Activated T-cell treated with anti-CD3 and anti-CD28 coated beads, Interleukin-2, amount 50 U/mL, for 48 hours (primary cell): ENCODE measurements at regions not wholly inside any gene's neighbourhood (a gene's known extent, or its start where the extent isn't known, plus 50 kb on each side); places are given as distances from the start of the nearest gene placed in this dataset.
A peak's percentile ranks its signal among the peaks of the same experiment; 100 is the strongest.

Source experiments
- DNase-seq, 2 experiments: peaks; one replicate each; pipeline ENCODE4 v3.0.0-alpha.2; 2020

DNA sequence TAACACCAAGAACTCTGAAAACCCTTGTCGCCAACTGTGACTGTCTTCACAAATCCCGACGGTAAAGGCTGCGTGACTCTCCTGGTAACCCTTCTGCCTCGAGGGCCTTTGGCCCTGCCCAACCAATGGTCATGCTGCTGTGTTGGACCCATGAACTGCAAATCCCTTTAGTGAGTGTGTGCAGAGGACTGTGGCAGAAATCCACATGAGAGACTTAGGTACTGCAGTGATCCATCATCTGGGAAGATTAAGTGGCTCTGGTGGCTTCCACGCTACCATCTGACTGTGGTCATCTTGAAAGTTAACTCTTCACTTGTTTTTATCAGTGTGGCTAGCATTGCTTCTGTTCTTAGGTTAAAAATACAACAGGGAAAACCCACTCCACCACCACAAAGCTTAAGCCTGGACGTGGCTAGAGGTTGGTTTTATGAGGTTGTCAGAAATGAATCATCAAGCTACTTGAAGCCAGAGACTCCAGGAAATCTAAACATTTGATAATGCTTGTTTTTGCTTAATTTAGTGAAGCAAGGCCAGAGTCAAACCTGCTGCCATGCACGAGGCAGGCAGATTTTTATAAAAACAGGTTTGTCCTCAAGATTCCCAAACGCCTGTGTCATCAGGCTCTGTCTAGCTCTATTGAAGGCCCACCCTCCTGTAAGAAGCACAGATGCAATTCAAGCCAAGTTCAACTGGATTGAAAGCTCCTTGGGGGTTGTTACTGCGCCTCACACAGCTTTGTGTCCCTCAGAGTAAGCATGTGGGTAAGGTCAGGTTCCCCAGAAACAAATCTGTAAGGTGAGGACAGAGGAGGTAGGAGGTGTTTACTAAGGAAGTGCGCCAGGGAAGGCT lies 52.7 kb upstream of the ERCC6L2 start:
- peak; percentile 53 to 55 for DNase-seq

DNA sequence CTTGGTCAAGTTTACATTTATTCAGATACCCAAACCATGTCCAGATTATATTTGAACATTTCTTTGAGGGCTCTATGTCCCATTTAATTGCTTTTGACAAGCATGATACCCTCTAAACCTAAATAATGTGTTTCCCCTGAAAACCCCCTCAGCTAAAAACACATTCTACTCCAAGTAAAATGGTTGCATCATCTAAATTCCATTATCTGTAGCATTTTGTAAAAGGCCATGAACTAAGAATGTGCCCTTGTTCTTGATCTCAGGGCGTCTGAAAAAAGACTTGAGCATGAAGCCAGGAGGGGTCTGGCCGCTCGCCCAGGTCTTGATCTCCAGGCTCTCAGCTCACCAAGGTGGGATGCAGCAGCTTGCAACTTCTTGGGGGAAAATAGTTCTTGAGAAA lies 53.5 kb upstream of the ERCC6L2 start:
- no peak for DNase-seq

DNA sequence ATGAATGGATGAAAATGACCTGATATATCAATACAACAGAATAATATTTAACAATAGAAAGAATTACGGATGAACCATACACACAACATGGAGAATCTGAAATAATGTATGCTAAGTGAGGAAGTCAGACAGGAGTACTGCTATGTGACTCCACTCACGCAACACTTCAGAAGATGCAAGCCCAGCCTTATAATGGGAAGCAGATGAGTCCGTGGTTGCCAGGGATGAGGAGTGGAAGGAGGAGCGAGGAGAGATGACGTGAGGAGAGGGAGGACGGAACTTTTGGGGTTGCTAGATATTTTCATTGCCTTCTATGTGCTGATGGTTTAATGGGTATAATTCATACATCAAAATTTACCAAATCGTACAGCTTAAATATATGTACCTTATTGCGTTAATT lies 55.4 kb upstream of the ERCC6L2 start:
- no peak for DNase-seq

DNA sequence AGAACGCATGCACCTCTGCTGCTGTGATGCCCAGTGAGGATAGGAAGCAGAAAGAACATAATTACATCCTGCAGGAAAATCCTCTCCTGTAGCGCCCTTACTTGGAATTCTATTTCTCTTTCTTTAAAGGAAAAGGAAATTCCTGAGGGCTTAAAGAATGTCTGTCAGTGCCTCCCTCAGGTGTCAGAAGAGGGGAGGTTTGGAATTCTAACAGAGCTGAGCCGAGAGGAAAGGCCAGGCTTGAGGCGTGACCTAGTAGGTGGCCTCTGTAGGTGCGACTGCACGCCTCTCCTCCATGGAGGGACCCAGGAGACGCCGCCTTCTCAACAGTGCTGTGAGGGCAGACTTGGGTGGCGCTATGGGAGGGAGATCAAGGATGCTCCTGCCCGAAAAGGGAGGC lies 55.9 kb upstream of the ERCC6L2 start:
- no peak for DNase-seq

DNA sequence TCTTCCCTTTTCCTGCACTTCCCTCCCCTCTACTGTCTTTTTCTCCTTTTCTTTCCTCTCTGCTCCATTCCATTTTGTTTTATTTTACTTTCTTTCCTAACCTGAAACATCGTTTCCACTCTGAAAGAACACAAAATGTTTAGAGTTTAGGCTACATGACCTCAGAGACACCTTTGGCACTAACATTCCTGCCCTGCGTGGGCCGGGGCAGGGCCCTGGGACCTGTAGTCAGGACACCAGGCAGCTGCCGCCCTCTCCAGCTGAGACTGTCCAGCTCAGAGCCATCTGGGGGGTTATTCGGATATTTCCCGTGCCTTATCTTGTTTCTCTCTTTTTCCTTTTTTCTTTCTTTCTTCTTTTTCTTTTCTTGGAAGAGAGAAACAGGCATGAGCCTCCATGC lies 58.3 kb upstream of the ERCC6L2 start:
- DNase-seq: no peak

DNA sequence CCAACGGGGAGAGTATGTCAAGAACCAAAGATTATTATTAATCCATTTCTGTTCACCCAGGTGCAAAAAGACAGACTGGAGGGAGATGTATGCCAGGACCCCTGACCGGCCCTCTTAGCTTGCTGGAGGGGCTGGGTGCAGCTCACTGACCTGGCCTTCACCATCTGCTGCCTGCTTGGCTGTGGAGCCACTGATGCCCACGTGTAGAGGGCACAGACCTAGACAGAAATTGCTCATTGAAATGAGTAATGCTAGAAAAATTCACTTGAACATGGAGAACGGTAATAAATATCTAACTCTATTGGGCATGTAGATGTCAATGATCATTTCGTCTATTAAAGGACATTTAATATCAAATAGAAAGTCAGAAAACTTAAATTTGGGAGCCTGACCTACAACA lies 58.8 kb upstream of the ERCC6L2 start:
- DNase-seq: no peak

DNA sequence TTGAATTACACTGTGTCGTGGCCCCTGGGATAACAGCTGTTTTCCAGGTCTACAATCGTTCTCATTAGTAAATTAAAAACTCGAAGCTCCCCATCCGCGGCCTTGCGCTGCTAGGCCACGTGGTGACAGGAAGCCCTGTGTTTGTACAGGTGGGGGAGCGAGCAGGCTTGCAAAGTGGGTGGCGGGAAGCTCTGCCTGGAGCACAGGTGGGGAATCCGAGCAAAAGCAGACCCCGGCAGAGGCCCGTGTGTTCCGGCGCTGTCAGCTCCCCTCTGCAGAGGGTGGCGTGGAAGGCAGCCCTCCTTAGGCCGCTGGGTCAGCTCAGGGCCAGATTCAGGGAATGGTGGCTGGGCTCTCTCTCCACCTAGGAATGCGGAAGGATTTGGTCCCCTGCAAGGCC lies 59.5 kb upstream of the ERCC6L2 start:
- no peak for DNase-seq

DNA sequence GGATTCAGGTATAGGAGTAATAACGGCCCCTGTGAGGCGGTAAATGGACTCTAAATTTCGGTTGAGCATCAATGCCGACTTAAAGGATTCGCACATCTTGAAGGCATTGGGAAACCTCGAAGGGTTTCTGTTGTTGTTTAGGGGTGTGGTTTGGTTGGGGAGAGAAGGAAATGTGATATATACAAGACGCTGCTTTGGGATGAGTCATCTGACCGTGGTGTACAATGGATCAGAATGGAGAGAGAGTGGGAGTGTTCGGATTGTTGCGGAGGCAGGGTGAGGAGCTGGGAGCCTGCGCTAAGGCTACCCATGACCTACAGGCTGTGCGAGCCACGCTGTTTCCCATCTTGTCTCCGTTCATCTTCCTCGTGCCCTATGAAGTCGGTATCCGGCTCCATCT lies 60.4 kb upstream of the ERCC6L2 start:
- DNase-seq: no peak

DNA sequence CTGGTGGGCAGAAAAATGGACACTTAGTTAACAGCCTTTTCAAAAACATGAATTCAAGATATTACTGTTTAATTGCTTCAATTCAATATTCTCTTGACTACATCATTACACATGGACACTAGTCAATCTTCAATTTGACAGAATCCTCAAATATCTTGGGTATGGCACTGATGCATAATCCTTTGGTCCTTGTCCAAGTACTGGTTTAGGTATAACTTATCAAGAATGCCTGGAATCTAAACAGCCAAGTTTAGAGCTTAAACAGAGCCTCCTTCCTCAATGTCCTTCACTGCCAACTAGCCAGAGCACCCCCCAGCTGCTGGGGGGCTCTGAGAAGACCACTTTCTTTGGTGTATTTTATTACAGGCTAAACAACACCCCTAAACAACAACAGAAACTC lies 61.6 kb upstream of the ERCC6L2 start:
- DNase-seq: no peak

DNA sequence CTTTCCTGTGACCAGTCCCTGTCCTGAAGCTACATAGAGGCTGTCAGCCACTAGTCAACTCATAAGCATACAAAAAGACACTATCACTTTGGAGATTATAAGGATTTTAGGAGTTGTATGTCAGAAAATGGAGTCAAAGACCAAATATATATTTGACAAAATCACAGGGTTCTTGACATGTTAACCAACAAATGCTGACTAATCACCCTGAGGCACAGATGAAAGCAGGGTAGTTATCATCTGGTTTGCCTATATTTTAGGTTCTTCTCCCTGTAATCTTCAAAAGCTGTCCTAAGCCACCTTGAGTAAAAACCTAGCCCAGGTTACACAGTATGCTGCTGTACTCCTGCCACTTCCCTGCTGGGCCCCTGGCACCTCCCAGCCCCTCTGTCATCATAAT lies 64.7 kb upstream of the ERCC6L2 start:
- no peak for DNase-seq

DNA sequence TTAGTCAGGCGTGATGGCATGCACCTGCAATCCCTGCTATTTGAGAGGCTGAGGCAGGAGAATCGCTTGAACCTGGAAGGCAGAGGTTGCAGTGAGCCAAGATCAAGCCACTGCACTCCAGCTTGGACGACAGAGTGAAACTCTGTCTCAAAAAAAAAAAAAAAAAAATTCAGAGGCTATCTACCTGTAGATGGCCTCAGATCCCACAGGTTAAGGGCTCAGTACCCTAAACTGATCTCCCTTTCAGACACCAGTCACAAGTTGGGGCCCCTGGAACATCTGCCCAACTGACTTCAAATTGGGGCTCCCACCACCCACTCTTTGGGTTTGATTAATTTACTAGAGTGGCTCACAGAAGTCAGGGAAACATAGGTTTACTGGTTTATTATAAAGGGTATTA lies 65.4 kb upstream of the ERCC6L2 start:
- no peak for DNase-seq

DNA sequence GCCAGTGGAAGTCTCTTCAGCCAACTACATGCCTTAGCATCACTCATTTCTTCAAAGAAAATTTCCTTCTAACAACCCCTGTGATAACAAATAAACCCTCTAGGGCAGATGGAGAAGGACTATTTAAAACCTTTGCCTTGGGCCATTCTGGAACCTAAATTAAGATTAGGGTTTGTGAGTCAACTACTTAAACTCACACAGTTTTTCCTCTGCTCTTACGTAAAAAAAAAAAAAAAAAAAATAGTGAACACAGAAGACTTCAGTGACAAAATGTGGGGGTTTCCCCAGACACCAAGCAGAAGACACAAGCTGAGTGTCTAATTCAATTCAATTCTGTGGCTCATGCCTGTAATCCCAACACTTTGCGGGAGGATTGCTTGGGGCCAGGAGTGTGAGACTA lies 65.8 kb upstream of the ERCC6L2 start:
- no peak for DNase-seq

DNA sequence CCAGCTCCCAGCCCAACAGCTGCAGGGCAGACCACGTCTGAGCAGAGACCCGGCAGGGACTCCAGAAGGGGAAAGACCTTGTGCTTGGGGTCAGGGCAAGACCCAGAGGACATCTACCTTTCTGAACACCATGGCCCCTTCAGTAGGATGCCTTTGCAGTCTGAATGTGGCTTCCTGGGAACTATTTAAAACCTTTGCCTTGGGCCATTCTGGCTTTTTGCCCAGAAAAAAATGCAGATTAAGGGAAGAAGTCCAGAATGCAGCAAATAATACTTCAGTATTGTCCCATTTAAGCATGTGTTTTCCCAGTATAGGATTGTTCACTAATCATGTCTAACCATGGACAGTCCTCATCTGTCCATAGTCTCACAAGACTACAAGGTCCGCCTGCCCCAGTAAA lies 67.5 kb upstream of the ERCC6L2 start:
- DNase-seq: no peak

DNA sequence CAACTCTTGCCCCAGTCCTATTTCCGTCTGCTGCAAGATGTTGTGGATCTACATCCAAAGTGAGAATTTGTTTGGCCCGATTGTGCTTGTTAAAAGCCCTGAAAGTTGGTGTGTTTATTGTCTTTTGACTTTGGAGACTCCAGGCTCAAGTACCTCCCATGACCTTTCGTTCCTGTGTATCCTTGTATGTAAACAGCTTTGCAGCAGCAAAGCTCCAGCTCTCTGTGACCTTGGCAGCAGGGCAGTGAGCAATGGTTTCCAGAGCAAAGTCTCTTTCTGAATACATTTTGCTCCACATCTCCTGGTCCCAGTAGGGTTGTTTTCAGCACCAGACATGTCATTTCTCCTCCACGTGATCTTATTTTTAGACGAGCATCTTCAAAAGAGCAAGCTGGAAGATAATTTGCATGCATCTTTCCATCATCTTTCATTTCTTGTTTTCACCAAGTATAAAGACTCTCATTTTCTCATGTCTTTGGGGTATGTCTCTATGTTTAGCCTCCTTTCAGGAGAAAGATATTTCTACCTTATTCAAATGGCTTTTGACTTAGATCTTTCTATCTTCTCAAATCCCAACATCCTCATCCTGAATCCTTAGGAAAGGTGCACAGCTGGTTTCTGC lies 68.1 kb upstream of the ERCC6L2 start:
- no peak for DNase-seq

DNA sequence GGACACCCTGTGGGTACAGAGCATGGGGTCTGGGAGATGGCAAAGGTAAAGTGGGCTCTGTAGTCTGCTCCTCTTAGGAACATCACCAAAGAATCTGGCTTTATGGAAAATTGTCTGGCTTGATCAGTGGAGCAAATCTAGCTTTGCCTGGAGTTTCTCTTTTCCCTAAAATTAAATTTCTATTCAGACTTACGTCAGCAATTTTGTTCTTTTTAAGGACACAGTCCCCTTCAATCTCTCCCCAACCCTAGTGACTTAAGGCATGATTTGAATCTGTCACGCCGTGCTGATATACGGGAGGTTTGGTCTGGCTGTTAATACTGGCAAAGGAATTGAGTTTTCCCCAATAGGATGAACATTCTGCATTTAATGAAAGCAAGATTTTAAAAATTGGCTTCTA lies 72.3 kb upstream of the ERCC6L2 start:
- no peak for DNase-seq

DNA sequence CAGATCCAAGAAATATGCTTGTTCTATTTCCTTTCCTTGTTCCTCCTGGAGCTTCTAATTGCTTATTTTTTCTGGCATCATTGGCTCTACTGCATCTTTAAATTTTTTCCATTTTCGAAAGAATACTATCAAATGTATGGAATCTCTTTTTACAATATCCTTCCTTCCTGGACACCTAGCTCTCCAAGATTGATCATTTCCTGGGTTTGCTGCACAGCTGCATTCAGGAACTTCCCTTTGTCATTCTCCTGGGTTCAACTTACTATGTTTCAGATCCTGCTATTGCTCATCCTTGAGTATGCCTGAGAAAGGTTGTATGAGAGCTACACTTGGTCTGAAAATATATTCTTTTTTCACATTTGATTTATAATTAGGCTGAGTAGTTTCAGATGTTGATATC lies 73.7 kb upstream of the ERCC6L2 start:
- DNase-seq: no peak

DNA sequence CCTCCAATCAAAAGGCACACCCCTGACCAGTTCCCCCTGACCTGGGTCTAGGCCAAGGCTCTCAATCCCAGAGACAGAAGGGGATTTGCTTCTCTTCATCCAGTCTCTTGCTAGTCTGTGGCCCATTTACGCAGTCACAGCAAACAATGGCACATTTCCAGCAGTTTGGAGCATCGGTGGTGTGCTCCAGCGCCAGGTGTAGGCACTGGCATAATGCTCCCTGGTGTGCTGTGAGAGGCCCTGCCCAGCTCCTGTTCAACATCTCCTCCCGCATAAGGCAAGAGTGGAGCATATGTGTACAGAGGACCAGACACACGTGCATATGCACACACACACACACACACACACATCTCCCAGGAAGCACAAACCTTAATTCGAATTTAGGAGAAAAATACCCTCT lies 79.5 kb upstream of the ERCC6L2 start:
- DNase-seq: no peak

DNA sequence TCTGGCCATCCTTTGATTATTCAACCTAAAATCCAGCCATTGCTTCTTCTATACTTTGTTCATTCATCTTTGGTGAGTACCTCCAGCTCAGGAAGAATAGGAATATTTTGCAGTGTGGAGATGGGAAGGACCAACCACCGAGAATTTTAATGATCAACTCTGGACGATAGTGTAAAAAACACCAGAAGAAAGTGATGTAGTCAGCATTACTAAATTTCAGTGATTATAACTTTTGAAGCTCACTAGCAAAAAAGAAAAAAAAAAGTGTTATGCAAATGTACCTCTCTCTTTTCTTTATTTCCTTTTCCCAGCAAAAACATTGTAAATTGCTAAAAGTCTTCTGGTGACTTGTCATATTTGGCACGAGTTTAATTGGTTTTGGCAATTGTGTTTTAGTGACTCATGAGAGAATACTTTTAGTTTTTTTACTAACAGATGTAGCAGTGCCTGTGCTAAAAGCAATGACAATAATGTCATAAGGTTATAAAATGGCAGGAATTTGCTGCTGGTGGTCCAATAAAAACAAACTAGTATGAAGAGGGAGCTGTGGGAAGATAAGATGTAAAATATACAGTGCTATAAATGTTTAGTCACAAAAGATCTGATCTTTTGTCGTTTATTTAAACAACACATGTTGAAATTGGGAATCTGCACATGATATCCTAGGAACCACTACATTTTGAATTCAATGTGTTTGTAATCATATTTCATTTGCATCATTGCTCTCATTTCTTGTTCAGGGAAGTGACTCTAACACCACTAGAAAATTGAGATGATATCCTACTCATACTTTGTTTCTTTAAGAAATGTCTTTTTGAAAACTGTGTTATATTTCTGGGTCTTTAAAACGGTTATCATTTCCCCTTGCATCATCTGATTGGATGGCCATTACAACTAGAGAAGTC lies 81.3 kb upstream of the ERCC6L2 start:
- DNase-seq: no peak

DNA sequence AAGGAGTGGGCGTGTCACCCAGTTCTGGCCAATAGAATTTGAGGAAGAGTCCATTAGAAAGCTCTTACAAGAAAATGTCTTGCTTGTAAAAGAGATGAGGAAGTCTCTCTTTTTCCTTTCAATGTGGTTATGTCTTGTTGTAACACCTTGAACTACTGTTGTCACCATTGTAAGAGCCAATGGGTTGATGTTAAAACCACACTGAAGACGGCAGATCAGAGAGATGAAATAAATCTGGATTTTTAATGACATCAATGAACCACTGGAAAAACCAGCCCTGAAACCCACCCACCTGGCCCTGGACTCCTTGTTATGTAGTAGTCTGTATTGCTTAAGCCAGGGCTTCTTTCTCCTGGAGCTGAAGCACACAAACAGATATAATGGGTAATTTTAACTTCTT lies 83.8 kb upstream of the ERCC6L2 start:
- no peak for DNase-seq

DNA sequence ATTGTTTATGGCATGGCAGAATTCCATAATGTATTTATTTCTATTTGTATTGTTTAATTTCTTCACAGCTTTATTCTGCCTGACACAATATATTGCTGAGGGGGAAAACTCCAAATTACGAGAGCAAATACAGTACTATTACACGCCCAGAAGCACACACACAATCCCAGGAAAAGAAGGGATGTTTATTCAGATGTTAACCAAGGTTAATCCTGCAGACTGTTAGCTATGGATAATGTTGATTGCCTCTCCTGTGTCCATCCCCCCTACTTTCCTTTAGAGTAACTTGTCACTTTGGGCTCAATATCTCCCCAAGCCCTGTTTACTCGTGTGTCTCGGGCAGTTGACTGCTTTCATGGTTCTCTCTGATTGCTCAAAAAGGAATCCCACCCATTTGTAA lies 84.2 kb upstream of the ERCC6L2 start:
- no peak for DNase-seq

DNA sequence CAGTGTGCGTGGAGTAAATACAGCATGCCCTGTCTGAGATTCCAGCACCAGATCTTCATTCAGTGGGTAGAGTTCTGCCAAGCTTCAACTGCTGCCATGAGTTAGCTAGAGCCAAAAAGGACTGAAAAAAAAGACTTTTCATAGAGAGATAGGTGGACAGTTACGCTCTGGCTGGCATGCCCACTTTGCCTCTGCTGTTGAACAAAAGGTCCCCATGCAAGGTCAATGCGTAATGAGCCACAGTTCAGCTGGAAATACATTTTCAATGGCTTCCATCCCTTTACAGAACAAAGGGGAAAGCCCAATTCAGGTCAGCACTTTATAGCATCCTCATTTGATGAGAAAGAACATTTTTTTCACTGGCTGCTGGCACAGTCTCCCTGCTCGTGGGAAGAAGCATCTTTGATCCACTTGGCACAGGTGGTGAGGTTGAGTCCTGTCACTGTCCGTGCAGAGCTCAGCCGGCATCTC lies 86.9 kb upstream of the ERCC6L2 start:
- DNase-seq: no peak

DNA sequence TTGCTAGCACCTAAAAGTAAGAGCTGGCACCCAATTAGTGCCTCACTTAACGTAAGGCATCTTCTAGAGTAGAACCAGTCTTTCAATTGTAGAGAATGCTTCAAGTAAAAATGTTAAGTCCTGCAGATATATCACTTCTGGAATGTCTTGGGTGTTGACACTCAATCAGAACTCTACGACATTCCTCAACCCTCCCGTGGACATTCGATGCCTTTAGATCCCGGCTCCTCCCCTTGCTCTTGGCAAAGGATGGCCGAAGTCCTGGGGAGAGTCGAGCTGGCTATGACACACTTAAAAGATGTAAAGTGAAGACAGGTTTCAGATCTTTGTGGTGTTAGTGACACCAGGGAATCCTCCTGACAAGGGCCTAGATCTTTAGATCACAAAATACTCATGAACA lies 87.5 kb upstream of the ERCC6L2 start:
- no peak for DNase-seq

DNA sequence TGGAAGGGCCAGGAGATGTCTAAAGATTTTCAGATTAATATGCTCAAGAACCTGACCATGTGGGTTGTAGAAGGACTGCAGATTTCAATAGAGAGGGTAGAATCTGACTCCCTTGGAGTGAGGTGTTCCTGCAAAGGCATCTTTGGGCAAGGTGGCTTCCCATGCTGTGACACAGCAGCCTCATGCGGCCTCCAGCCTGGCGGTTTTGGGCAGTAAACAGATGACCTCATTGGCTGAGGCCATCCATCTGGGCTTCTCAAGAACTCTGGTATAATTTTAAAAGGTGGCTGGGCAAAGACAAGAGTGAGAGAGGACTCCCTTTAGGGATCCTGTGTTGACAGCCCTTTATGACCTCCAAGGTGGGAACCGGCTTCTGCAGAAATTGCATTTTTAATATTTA lies 90.3 kb upstream of the ERCC6L2 start:
- no peak for DNase-seq

DNA sequence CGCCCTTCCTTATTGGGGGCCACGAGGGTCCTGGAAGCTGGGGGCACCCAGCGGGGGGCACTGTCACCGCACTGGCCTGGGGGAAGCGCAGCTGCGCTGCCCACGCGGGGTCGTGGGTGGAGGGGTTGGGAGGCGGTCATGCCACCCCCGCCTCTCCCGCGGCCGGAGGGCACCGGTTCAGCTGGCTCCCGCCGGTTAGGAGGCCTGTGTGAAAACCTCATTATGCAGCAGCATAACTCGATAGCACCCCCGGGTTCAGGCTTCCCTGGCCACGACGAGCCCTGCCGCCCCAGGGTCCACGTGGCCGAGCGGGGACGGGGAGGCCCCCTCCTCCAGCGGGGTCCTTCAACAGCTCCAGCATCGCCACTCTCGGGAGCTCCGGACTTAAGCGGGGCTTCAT lies 91.2 kb upstream of the ERCC6L2 start:
- no peak for DNase-seq
